Activated CD4-positive, alpha-beta T cell treated with anti-CD3 and anti-CD28 coated beads, Interleukin-2, amount 10 ng/mL, durations not matched to agents 7 days and 5 days (primary cell): ENCODE measurements at regions not wholly inside any gene's neighbourhood (a gene's known extent, or its start where the extent isn't known, plus 50 kb on each side); places are given as distances from the start of the nearest gene placed in this dataset.

Experiments used
- CTCF ChIA-PET: fragments of 350-600 bp; sonication (Branson Sonifier 250); formaldehyde crosslinking; loops from one replicate; lab custom pipeline; 2021; ENCODE audit warnings: antibody characterized with exemption; lab: Charles Lee
- POLR2A ChIA-PET: fragments of 350-600 bp; sonication (Branson Sonifier 250); formaldehyde crosslinking; loops from one replicate; lab custom pipeline; 2021; ENCODE audit warnings: antibody characterized with exemption; lab: Charles Lee
- DNase-seq: peaks from one replicate; pipeline ENCODE4 v3.0.0-alpha.2; 2020
- H3K27ac Mint-ChIP-seq: one replicate; pipeline ENCODE4 v1.8.0; 2021; ENCODE audit warnings: mild to moderate bottlenecking, moderate library complexity, mixed read lengths
- H3K27me3 Mint-ChIP-seq: one replicate; pipeline ENCODE4 v1.8.0; 2021; ENCODE audit warnings: mixed read lengths
- H3K36me3 Mint-ChIP-seq: one replicate; pipeline ENCODE4 v1.8.0; 2021; ENCODE audit warnings: low read depth, mixed read lengths
- H3K4me1 Mint-ChIP-seq: one replicate; pipeline ENCODE4 v1.8.0; 2021; ENCODE audit warnings: mixed read lengths
- H3K4me3 Mint-ChIP-seq: one replicate; pipeline ENCODE4 v1.8.0; 2021; ENCODE audit warnings: mild to moderate bottlenecking, moderate library complexity, mixed read lengths
- H3K9me3 Mint-ChIP-seq: one replicate; pipeline ENCODE4 v1.8.0; 2021; ENCODE audit warnings: mixed read lengths

GRCh38 chrX:44035571-44035970 is 62.4 kb upstream of the NDP start:
- DNase-seq: no peak
- H3K4me3 Mint-ChIP-seq: no peak overlapping the region
- no peaks in the 10 kb centered on the region for H3K27me3 Mint-ChIP-seq
- H3K9me3 Mint-ChIP-seq: no peaks in the 10 kb centered on the region
- POLR2A ChIA-PET: no interaction called here
- no peak overlapping the region for H3K27ac Mint-ChIP-seq
- peaks cover 5% of the 10 kb centered on the region for H3K36me3 Mint-ChIP-seq
- H3K4me1 Mint-ChIP-seq: peaks cover 9% of the 10 kb centered on the region
- CTCF ChIA-PET: interaction anchor here (0.6 to 0.7 kb wide), 2 partner anchors 177 to 1142 kb away, joined by 3 read pairs; no protein-coding TSS in a partner anchor

DNA sequence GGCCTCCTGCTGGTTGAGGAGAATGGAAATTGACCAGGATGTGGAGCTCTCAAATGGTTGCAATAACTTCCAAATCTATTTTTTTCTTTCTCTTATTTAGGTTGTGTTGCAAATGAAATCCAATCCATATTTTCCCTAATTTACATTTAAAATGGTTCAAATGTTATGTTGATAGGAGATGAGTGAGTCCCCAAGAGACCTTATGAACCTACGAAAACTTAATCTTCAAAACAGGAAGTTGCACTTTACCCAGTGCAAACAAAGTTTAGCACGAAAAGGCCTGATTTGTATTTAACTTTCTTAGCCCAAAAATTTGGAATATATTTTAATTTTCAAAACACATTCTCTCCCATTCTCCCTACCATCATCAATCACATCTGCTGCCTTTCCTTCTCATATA is 59.3 kb upstream of the NDP start:
- no peak for DNase-seq
- Mint-ChIP-seq H3K4me1 (peaks cover 9% of the 10 kb centered on the region), H3K27ac (peak overlapping the region; percentile 46), H3K9me3 (no peaks in the 10 kb centered on the region), H3K36me3 (peaks cover 5% of the 10 kb centered on the region), H3K27me3 (no peaks in the 10 kb centered on the region), H3K4me3 (no peak overlapping the region)
- CTCF ChIA-PET: no interaction called here
- POLR2A ChIA-PET: no interaction called here

DNA sequence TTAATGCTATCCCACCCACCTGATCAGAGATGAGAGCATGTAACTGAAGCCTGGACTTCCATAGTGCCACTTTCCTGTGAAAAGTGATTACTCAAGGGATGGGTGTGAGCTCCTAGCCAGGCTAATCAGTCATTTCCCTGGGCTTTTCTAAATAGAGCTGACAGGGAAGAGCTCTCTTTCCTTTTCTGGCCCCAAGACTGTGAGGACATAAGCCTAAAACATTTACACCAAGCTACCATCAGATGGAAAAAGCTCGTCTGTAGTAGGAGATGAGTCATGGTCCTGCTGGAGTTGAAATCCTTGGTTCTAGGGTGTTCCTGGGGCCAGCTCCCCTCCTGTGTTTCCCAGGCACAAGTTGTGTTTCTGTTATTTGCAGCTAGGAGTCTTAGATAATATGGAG is 52.4 kb upstream of the NDP start:
- ChIA-PET POLR2A (no interaction called here), CTCF (interaction anchor here (1.0 to 1.1 kb wide), 3 partner anchors 19 to 75 kb away, joined by 3 to 4 read pairs (median 4); no protein-coding TSS in a partner anchor)
- no peak overlapping the region for H3K27ac Mint-ChIP-seq
- H3K4me1 Mint-ChIP-seq: peaks cover 3% of the 10 kb centered on the region
- no peaks in the 10 kb centered on the region for H3K27me3 Mint-ChIP-seq
- H3K36me3 Mint-ChIP-seq: no peaks in the 10 kb centered on the region
- no peak for DNase-seq
- H3K4me3 Mint-ChIP-seq: no peak overlapping the region
- no peaks in the 10 kb centered on the region for H3K9me3 Mint-ChIP-seq
